HFFc6 (cell line): ENCODE measurements at regions not wholly inside any gene's neighbourhood (a gene's known extent, or its start where the extent isn't known, plus 50 kb on each side); places are given as distances from the start of the nearest gene placed in this dataset.

Experiments used
- DNase-seq: peaks from one replicate; pipeline ENCODE4 v3.0.0-alpha.2; 2018
- H3K27ac Mint-ChIP-seq: 2 replicates; pipeline ENCODE4 v1.8.0; 2020; ENCODE audit warnings: mild to moderate bottlenecking, mixed read lengths
- H3K27me3 Mint-ChIP-seq: 2 replicates; pipeline ENCODE4 v1.8.0; 2021; ENCODE audit warnings: mild to moderate bottlenecking, moderate library complexity, mixed read lengths; ENCODE audit not compliant: insufficient read depth
- H3K36me3 Mint-ChIP-seq: 2 replicates; pipeline ENCODE4 v1.8.0; 2021; ENCODE audit warnings: low read depth, mixed read lengths
- H3K4me1 Mint-ChIP-seq: 2 replicates; pipeline ENCODE4 v1.8.0; 2020; ENCODE audit warnings: low read depth, mixed read lengths
- H3K4me3 Mint-ChIP-seq: 2 replicates; pipeline ENCODE4 v1.8.0; 2020; ENCODE audit warnings: mild to moderate bottlenecking, moderate library complexity, mixed read lengths
- H3K9me3 Mint-ChIP-seq: 2 replicates; pipeline ENCODE4 v1.8.0; 2020; ENCODE audit warnings: mild to moderate bottlenecking, mixed read lengths
- CTCF ChIP-seq: fragments of 200-600 bp; sonication (generic); IDR thresholded peaks from 2 replicates; pipeline ENCODE4 v1.5.0; 2021; ENCODE audit warnings: antibody characterized with exemption, mild to moderate bottlenecking

- no peak for DNase-seq
- peaks cover 4% of the 10 kb centered on the region for H3K4me1 Mint-ChIP-seq
- peaks cover 6% of the 10 kb centered on the region for H3K27me3 Mint-ChIP-seq
- peaks cover 14% of the 10 kb centered on the region for H3K9me3 Mint-ChIP-seq
- no peak overlapping the region for H3K27ac Mint-ChIP-seq
- no peak for TF ChIP-seq CTCF
- peaks cover 12% of the 10 kb centered on the region for H3K36me3 Mint-ChIP-seq
- H3K4me3 Mint-ChIP-seq, result no peak overlapping the region
Measured at GRCh38 chr13:50380905-50381304, 365.7 kb downstream of the KCNRG start.

- H3K4me3 Mint-ChIP-seq, result no peak overlapping the region
- no peak for DNase-seq
- no peak overlapping the region for H3K27ac Mint-ChIP-seq
- no peak for TF ChIP-seq CTCF
- peaks cover 14% of the 10 kb centered on the region for H3K9me3 Mint-ChIP-seq
- H3K36me3 Mint-ChIP-seq, result peaks cover 12% of the 10 kb centered on the region
- H3K27me3 Mint-ChIP-seq, result peaks cover 13% of the 10 kb centered on the region
- no peaks in the 10 kb centered on the region for H3K4me1 Mint-ChIP-seq
Measured at GRCh38 chr13:50382511-50382910, 367.3 kb downstream of the KCNRG start.

GRCh38 chr13:50382951-50383350 is 367.7 kb downstream of the KCNRG start:
- Mint-ChIP-seq H3K27me3 (peaks cover 13% of the 10 kb centered on the region), H3K4me1 (no peaks in the 10 kb centered on the region), H3K9me3 (peaks cover 14% of the 10 kb centered on the region), H3K4me3 (no peak overlapping the region), H3K27ac (no peak overlapping the region), H3K36me3 (peaks cover 12% of the 10 kb centered on the region)
- no peak for TF ChIP-seq CTCF
- DNase-seq, result no peak

- TF ChIP-seq CTCF, result no peak
- no peak overlapping the region for H3K4me3 Mint-ChIP-seq
- peaks cover 14% of the 10 kb centered on the region for H3K9me3 Mint-ChIP-seq
- H3K4me1 Mint-ChIP-seq, result no peaks in the 10 kb centered on the region
- no peak for DNase-seq
- peaks cover 12% of the 10 kb centered on the region for H3K36me3 Mint-ChIP-seq
- no peak overlapping the region for H3K27ac Mint-ChIP-seq
- peaks cover 18% of the 10 kb centered on the region for H3K27me3 Mint-ChIP-seq
Measured at GRCh38 chr13:50384724-50385123, 369.5 kb downstream of the KCNRG start.

- Mint-ChIP-seq H3K27ac (no peak overlapping the region), H3K27me3 (peaks cover 22% of the 10 kb centered on the region), H3K36me3 (no peaks in the 10 kb centered on the region), H3K9me3 (no peaks in the 10 kb centered on the region), H3K4me1 (no peaks in the 10 kb centered on the region), H3K4me3 (no peak overlapping the region)
- no peak for TF ChIP-seq CTCF
- DNase-seq, result no peak
Measured at GRCh38 chr13:50386541-50387050, 371.4 kb downstream of the KCNRG start.
